Vagina (tissue), 2 donors: ENCODE measurements at regions not wholly inside any gene's neighbourhood (a gene's known extent, or its start where the extent isn't known, plus 50 kb on each side); places are given as distances from the start of the nearest gene placed in this dataset.

ENCODE experiments used
- CTCF ChIP-seq, 3 experiments: fragments of 450-650 bp in 2 of 3; fragments of 200-600 bp in 1 of 3; sonication (generic) in 1 of 3; IDR thresholded peaks; one replicate each; pipeline ENCODE4 v1.5.1; 2017 to 2019; ENCODE audit warnings: antibody characterized with exemption in 3 of 3, mild to moderate bottlenecking in 2 of 3, moderate library complexity in 2 of 3
- POLR2A ChIP-seq, 2 donors: fragments of 450-650 bp; IDR thresholded peaks; one replicate each; pipeline ENCODE4 v1.6.1; 2017; ENCODE audit warnings: antibody characterized with exemption in 2 of 2, mild to moderate bottlenecking in 2 of 2, moderate library complexity in 2 of 2
- POLR2AphosphoS5 ChIP-seq, 2 donors: sonication (generic); formaldehyde crosslinking; IDR thresholded peaks; one replicate each; pipeline ENCODE4 v1.9.0; 2017; ENCODE audit warnings: antibody characterized with exemption in 2 of 2, mild to moderate bottlenecking in 2 of 2, low read depth in 1 of 2; ENCODE audit not compliant: insufficient read depth in 1 of 2

- TF ChIP-seq CTCF (IDR thresholded peaks at IDR 0.05) (peak in 2 of 3 experiments; percentile 24 to 31), POLR2A (IDR thresholded peaks at IDR 0.05) (no peak), POLR2AphosphoS5 (IDR thresholded peaks at IDR 0.05; ENCODE audit: insufficient read depth in 1 of 2, low read depth in 1 of 2) (no peak)
Measured at GRCh38 chr6:138007014-138007472, 100.2 kb downstream of the PERP start.
